Right ventricle myocardium inferior (tissue), 1 donor: ENCODE measurements at regions not wholly inside any gene's neighbourhood (a gene's known extent, or its start where the extent isn't known, plus 50 kb on each side); places are given as distances from the start of the nearest gene placed in this dataset.

Source experiments
- ATAC-seq: fragments of 200-7000 bp; cut with Tn5 transposase; one replicate; pipeline ENCODE4 v1.9.1; 2020; ENCODE audit warnings: mild to moderate bottlenecking, moderate library complexity
- DNase-seq: peaks from one replicate; pipeline ENCODE4 v3.0.0; 2021; ENCODE audit errors: missing footprints
- intact Hi-C: fragments of 100-400 bp; cut with DNase I; formaldehyde crosslinking; loops from one replicate; pipeline ENCODE4 v1.11.0; 2022
- donor health status: DM: no; HTN: yes; CAD: no; lungs with severe emphysema.

DNA sequence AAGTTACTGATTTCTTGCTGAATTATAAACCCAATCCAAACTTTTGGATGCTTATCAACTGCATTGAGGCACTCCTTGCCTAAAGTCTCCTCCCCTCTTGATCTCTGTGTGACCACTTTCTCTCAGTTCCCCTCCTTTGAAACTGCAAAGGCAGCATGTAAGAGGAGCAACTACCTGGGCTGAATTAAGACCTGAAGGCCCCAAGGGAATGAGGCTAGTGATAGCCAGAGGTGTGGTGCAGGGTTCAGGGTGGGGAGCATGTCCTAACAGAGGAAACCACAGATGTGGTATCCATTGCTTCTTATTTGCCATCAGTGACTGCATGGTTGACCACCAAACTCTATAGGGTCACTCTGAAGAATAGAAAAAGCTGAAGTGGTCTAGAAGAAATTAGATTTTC is 557.9 kb downstream of the TNS1 start:
- ATAC-seq (no peak), DNase-seq (no peak)
- intact Hi-C loops, result no loop called here

DNA sequence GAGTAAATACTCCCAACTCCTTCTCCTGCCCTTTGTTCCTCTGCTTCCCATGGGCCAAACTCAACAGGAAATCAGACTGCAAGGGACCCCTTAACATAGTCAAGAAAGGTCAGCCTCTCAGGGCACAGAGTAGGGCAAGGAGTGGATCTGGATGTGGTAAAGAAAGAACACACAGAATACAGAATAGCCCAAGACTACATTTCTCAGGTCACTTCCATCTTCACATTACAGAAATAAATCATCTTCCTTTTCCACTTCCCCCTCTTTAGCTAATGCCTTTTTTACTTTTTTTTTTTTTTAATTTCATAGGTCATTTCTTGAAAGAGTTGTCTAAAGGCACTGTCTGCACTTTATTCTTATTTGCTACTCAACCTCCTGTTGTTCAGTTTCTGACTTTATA is 558.3 kb downstream of the TNS1 start:
- no peak for DNase-seq
- no peak for ATAC-seq
- intact Hi-C loops, result no loop called here

DNA sequence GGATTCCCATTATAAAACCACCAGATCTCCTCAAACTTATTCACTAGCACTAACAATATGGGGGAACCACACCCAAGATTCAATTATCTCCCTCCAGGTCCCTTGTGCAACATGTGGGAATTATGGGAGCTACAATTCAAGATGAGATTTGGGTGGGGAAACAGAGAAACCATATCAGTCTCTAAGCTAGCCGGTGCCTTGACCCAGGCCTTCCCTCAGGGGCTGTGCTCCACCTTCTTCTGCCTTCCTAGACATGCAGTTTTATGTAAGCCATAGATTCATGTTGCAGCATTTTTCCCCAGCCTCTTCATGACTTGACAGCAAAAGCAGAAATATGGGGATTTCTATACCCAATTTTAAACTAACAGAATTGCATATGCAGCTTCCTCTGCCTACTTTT is 559.2 kb downstream of the TNS1 start:
- intact Hi-C loops, result no loop called here
- no peak for ATAC-seq
- DNase-seq, result no peak

DNA sequence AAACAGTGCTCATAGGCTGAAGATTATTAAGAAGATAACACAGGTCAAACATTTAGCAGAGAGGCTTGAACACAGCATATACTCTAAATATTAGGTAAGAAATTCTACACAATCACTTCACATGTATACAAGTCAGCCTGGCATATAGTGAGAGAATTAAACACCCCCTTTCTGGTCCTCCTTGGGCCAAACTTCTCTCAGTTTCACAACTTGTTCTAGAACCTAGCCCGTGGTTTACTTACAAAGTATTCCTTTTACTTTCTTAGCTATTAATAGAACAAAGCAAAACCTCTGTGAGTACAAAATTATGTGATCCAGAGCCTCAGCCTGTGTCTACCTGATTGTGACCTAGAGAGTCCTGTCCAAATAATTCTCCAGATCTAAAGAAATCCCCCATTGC is 562.8 kb downstream of the TNS1 start:
- DNase-seq, result no peak
- intact Hi-C loops, result loop anchor here (10.0 kb wide), 1 partner anchor 745 kb away; the partner anchor contains the start of gene IGFBP5
- no peak for ATAC-seq

- no peak for DNase-seq
- intact Hi-C loops, result loop anchor here (10.0 kb wide), 1 partner anchor 744 kb away; the partner anchor contains the start of gene IGFBP5
Measured at GRCh38 chr2:217438821-217439220, 564.0 kb downstream of the TNS1 start.

DNA sequence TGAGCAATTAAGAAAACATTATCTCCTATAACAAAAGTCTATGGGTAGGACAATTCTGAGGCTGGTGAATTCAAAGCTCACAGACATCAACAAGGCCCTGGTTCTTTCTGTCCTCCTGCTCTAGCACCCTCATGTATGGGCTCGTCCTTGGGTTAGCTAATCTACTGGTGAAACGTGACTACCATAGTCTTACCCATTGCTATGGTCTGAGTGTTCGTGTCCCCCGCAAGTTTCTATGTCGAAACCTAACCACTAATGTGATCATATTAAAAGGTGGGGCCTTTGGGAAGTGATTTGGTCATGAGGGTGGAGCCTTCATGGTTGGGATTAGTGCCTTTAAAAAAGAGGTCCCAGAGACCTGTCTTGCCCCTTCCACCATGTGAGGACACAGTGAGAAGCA is 564.7 kb downstream of the TNS1 start:
- intact Hi-C loops, result loop anchor here (10.0 kb wide), 1 partner anchor 743 kb away; the partner anchor contains the start of gene IGFBP5
- DNase-seq (no peak), ATAC-seq (no peak)

More at GRCh38 chr2:217438821-217439220, 564.0 kb downstream of the TNS1 start:
- ATAC-seq, result no peak

DNA sequence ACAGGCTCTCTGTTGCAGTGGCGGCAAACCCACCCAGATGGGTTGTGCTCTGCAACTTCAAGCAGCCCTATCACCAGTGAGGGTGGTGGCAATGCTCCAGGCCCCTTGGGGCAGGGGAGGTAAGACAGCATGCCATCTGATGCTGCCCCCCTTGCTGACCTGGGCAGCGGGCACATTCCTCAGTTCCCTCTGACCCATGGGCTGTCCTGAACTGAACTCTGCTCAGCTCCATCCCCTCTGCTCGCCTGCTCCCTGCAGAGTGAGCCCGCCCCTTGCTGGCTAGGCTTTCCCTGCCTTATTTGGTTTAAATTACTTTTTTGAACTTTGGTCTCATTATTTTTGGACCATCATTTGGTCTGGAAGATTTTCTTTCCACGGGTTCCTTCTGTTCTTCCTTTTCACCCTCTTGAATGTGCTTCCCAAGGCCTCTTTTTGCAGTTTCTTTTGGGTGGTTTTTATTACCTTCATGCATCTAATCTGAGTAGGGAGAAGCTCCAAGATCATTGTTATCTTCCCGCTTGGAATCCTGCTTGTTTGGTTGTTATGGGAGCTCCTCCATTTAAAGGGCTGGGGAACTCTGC is 565.4 kb downstream of the TNS1 start:
- no peak for DNase-seq
- ATAC-seq, result no peak
- intact Hi-C loops, result loop anchor here (10.0 kb wide), 1 partner anchor 743 kb away; the partner anchor contains the start of gene IGFBP5

- DNase-seq, result peak; percentile 54
- no peak for ATAC-seq
- intact Hi-C loops, result loop anchor here (10.0 kb wide), 1 partner anchor 742 kb away; the partner anchor contains the start of gene IGFBP5
Measured at GRCh38 chr2:217436386-217436785, 566.4 kb downstream of the TNS1 start.

- ATAC-seq (peak; percentile 98), DNase-seq (peak; percentile 88)
- intact Hi-C loops, result loop anchor here (5.0 to 10.0 kb wide), 4 partner anchors 42 to 740 kb away; partner anchors contain the start of gene IGFBP5
Measured at GRCh38 chr2:217434180-217434975, 568.4 kb downstream of the TNS1 start.

GRCh38 chr2:217433522-217433921 is 569.3 kb downstream of the TNS1 start:
- intact Hi-C loops, result loop anchor here (5.0 to 10.0 kb wide), 4 partner anchors 41 to 739 kb away; partner anchors contain the start of gene IGFBP5
- ATAC-seq (no peak), DNase-seq (no peak)

GRCh38 chr2:217431577-217432269 is 571.1 kb downstream of the TNS1 start:
- DNase-seq, result no peak
- no peak for ATAC-seq
- intact Hi-C loops, result loop anchor here (5.0 to 10.0 kb wide), 4 partner anchors 39 to 737 kb away; partner anchors contain the start of gene IGFBP5

DNA sequence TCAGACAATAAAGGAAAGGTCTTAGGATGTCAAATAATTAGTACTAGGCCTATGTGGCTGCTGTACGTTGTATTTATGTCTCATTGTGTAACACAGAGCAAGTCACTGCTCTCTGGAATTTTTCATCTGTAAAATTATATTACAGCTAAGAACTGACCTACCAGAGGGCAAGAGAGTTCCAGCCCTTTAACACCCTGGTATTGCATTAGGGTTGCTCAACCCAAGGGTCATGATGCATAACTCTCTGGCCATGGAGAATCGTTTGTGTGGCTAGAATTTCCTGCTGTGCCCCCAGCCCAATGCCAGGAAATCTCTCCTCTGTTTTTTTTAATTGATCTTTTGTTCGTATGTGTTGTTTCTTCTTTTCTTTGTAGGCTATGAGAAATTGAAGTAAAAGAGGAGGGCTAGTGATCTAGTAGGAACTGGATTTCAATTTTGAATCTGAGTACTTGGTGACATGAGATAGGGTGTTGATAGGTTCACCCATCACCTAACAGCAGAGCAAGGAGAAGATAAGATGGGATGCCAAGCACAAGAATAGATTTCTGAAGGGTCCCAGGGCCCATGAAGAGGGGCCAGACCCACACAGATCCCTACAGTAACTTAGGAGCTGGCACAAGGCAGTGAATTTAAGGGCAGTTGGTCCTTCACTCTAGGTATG is 571.2 kb upstream of the TNP1 start:
- intact Hi-C loops, result loop anchor here (5.0 to 10.0 kb wide), 4 partner anchors 39 to 736 kb away; partner anchors contain the start of gene IGFBP5
- DNase-seq, result no peak
- no peak for ATAC-seq

- no peak for DNase-seq
- intact Hi-C loops, result loop anchor here (5.0 to 10.0 kb wide), 4 partner anchors 38 to 735 kb away; partner anchors contain the start of gene IGFBP5
- ATAC-seq, result no peak
Measured at GRCh38 chr2:217429981-217430500, 570.2 kb upstream of the TNP1 start.

DNA sequence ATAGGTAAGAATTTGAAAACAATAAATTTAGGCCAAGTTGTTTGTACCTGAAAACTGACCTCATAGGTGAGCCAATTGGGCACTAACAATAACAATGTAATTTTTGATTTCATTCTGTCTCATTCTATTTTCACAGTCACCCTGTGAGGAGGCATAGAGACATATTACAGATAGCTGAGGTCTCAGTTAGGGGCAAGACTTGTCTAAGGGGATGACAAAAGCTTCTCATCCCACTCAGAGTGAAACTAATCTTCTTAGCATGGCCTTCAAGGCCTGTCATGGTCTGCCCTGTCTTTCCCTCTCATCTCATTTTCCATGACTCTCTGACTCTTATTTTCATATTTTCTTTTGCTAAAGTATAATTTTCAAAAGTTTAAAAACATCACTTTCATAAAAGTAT is 562.0 kb upstream of the TNP1 start:
- intact Hi-C loops, result no loop called here
- no peak for ATAC-seq

GRCh38 chr2:217420854-217421253 is 561.0 kb upstream of the TNP1 start:
- intact Hi-C loops, result no loop called here
- ATAC-seq (no peak), DNase-seq (no peak)

More for the DNA sequence above, 562.0 kb upstream of the TNP1 start:
- DNase-seq, result no peak

DNA sequence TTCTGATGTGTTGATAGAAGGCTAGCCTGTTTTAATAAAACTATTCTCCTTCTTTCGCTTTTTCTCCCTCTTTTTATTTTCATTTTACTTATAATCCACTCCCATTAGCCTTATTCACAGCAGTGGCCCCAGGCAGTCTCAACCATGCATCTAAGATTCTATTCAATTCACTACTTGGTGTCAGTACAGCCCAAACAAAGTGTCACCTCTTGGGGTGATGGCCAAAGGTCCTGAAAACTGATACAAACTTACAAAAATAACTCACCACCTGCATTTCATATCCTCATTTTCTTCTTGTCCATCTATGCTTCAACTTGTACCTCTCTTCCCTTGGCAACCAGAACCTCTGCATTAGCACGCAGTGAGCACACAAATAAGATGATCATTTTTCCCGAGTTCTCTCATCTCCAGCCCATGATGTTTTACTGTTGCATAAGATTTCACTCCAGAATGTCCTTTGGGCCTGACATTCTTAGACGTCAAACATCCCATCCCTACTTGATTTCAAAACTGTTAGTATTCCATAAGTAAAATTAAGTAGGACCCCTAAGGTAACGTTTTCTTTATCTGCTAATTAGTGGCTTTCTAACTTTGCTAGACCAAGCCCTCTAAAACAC is 559.3 kb upstream of the TNP1 start:
- intact Hi-C loops, result no loop called here
- ATAC-seq, result no peak
- DNase-seq, result no peak

GRCh38 chr2:217418544-217418943 is 558.7 kb upstream of the TNP1 start:
- no peak for DNase-seq
- peak; percentile 60 for ATAC-seq
- intact Hi-C loops, result no loop called here

DNA sequence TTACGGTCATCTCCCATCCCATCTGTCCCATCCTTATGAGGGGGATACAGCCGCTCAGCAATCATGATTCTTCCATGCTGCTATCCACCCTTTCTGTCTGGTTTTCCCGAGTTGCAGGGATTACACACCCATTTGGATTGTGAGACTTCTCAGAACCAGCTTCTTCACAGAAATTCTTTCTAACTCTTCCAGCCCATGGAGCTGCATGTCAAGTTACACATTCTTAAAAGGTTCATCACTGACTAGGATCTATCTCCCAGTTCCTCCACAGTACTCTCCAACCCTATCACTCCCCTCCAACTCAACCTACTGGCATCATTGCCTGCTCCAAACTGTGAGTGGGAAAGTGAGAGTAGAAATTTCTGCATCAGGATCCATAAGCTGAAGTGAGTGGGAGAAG is 558.2 kb upstream of the TNP1 start:
- DNase-seq (no peak), ATAC-seq (peak; percentile 12)
- intact Hi-C loops, result no loop called here
